Gastrocnemius medialis (tissue), 4 donors: ENCODE measurements at regions not wholly inside any gene's neighbourhood (a gene's known extent, or its start where the extent isn't known, plus 50 kb on each side); places are given as distances from the start of the nearest gene placed in this dataset.

Experiments used
- ATAC-seq, 2 donors: fragments of 150-250 bp; one replicate each; pipeline ENCODE4 v1.9.1; 2016
- DNase-seq, 2 donors: peaks; one replicate each; pipeline ENCODE4 v3.0.0-alpha.2; 2019
- H3K27ac ChIP-seq, 4 donors: fragments of 200-600 bp; sonication (generic); 1 replicate in 1 of 4; 2 replicates in 3 of 4; pipeline ENCODE4 v1.5.1; 2016 to 2018; ENCODE audit warnings: mild to moderate bottlenecking in 2 of 4, moderate library complexity in 1 of 4
- H3K27me3 ChIP-seq, 3 donors: fragments of 200-600 bp; sonication (generic) in 2 of 3; 1 replicate in 1 of 3; 2 replicates in 2 of 3; pipeline versions ENCODE4 v1.5.1 to v1.6.0; 2016 to 2019; ENCODE audit warnings: mild to moderate bottlenecking in 1 of 3, moderate library complexity in 1 of 3
- H3K36me3 ChIP-seq, 2 donors: fragments of 200-600 bp; sonication (generic) in 1 of 2; one replicate each; pipeline ENCODE4 v1.5.1; 2017 to 2018
- H3K4me1 ChIP-seq, 2 donors: fragments of 200-600 bp; sonication (generic) in 1 of 2; one replicate each; pipeline ENCODE4 v1.5.1; 2016 to 2017; ENCODE audit warnings: mild to moderate bottlenecking in 2 of 2
- H3K4me3 ChIP-seq, 4 donors: fragments of 200-600 bp; sonication (generic) in 3 of 4; 1 replicate in 1 of 4; 2 replicates in 3 of 4; pipeline ENCODE4 v1.5.1; 2016 to 2019; ENCODE audit warnings: mild to moderate bottlenecking in 2 of 4
- H3K9me3 ChIP-seq, 3 donors: fragments of 200-600 bp; sonication (generic) in 2 of 3; 1 replicate in 1 of 3; 2 replicates in 2 of 3; pipeline ENCODE4 v1.5.1; 2016 to 2019
- POLR2A ChIP-seq, 2 donors: fragments of 450-650 bp; IDR thresholded peaks; one replicate each; pipeline ENCODE4 v1.6.1; 2017; ENCODE audit warnings: antibody characterized with exemption in 2 of 2, mild to moderate bottlenecking in 2 of 2, moderate library complexity in 2 of 2
- in situ Hi-C, 4 donors: fragments of 200-750 bp; cut with MboI; loops; one replicate each; pipeline versions ENCODE4 v1.15.0 to v1.8.0; 2017; ENCODE audit warnings: low sequenced_read_pairs in 4 of 4
- intact Hi-C: fragments of 100-400 bp; cut with DNase I; formaldehyde crosslinking; loops from one replicate; pipeline ENCODE4 v1.15.1; 2023; ENCODE audit warnings: low total_unique reads
- TF ChIP-seq, protein P1 (sequence below), 5 experiments: fragments of 450-650 bp in 3 of 5; fragments of 200-600 bp in 2 of 5; sonication (generic) in 2 of 5; IDR thresholded peaks in 4 of 5; conservative IDR thresholded peaks in 1 of 5; 1 replicate in 4 of 5; 2 replicates in 1 of 5; pipeline ENCODE4 v1.5.1; 2016 to 2019; ENCODE audit warnings: antibody characterized with exemption in 5 of 5, mild to moderate bottlenecking in 3 of 5, moderate library complexity in 3 of 5

DNA sequence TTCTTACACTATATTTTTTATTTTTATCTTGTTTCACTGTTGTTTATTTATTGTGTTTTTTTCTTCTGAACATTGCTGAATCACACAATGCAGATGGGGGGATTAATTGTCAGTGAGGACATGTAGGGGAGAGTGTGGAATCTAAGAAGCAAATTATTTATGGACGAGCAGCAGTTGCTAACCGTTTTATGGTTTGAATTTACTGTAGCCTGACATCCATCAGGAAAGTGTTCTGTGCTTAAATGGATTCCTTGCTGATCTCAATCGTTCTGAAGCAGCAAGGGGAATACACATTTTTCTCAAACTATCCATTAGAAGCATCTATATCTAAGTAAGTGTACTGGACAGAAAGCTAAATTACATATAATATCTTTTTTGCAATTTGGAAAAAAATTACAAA lies 119.5 kb downstream of the CD8B2 start:
- Histone ChIP-seq H3K4me3 (no peak overlapping the region), H3K4me1 (no peaks in the 10 kb centered on the region), H3K27me3 (no peaks in the 10 kb centered on the region), H3K9me3 (no peaks in the 10 kb centered on the region), H3K27ac (no peak overlapping the region), H3K36me3 (no peaks in the 10 kb centered on the region)
- no peak for TF ChIP-seq POLR2A (IDR thresholded peaks at IDR 0.05)
- TF ChIP-seq, protein P1, sequence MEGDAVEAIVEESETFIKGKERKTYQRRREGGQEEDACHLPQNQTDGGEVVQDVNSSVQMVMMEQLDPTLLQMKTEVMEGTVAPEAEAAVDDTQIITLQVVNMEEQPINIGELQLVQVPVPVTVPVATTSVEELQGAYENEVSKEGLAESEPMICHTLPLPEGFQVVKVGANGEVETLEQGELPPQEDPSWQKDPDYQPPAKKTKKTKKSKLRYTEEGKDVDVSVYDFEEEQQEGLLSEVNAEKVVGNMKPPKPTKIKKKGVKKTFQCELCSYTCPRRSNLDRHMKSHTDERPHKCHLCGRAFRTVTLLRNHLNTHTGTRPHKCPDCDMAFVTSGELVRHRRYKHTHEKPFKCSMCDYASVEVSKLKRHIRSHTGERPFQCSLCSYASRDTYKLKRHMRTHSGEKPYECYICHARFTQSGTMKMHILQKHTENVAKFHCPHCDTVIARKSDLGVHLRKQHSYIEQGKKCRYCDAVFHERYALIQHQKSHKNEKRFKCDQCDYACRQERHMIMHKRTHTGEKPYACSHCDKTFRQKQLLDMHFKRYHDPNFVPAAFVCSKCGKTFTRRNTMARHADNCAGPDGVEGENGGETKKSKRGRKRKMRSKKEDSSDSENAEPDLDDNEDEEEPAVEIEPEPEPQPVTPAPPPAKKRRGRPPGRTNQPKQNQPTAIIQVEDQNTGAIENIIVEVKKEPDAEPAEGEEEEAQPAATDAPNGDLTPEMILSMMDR (IDR thresholded peaks at IDR 0.05 in 4 of 5, conservative IDR thresholded peaks at IDR 0.05 in 1 of 5), result no peak
- ATAC-seq, result no peak
- in situ Hi-C loops, result no loop called here
- intact Hi-C loops, result no loop called here
- no peak for DNase-seq

DNA sequence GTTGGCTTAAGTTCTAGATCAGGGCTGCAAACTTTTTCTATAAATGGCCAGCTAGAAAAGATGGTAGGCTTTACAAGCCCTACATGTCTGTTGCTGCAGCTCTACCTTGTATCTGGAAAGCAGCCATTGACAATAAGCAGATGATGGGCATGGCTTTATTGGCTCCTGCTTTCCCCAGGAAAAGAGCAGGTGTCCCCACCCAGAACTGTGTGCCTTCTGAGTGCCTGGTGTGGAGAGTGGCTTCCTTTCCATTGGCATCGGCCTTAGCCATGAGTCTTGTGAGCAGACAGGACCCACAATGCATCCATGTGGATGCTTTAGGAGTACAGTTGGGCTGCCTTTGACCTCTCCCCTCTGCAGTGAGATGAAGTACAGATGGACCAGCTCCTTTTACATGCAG lies 120.2 kb downstream of the CD8B2 start:
- Histone ChIP-seq H3K27me3 (no peaks in the 10 kb centered on the region), H3K4me3 (no peak overlapping the region), H3K27ac (no peak overlapping the region), H3K36me3 (no peaks in the 10 kb centered on the region), H3K9me3 (no peaks in the 10 kb centered on the region), H3K4me1 (no peaks in the 10 kb centered on the region)
- intact Hi-C loops (no loop called here), in situ Hi-C loops (no loop called here)
- ATAC-seq (no peak), DNase-seq (no peak)
- no peak for TF ChIP-seq POLR2A (IDR thresholded peaks at IDR 0.05)
- TF ChIP-seq, protein P1 (IDR thresholded peaks at IDR 0.05 in 4 of 5, conservative IDR thresholded peaks at IDR 0.05 in 1 of 5), result no peak

DNA sequence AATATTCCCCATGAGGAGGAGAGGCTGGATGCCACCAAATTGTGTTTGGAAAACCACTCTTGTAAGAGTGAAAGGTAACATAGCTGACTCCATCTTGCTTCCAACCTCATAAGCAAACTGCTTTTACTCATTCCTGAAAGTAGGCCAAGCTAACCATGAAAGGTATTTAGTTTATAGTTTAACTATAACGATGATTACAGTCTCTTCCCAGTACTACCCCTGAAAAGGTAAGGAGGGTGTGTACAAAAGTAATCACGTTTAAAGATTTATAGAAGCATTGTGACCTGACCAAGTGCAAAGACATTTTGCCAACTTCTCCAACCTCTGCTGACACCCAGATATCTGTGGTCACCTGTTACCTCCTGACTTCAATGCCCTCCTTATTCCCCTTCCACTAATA lies 122.6 kb downstream of the CD8B2 start:
- no peak overlapping the region for H3K27ac ChIP-seq
- DNase-seq, result no peak
- no peaks in the 10 kb centered on the region for H3K36me3 ChIP-seq
- intact Hi-C loops, result no loop called here
- H3K9me3 ChIP-seq, result no peaks in the 10 kb centered on the region
- TF ChIP-seq POLR2A (IDR thresholded peaks at IDR 0.05), result no peak
- peaks cover 0 to 4% (median 0%) of the 10 kb centered on the region in 3 donors for H3K27me3 ChIP-seq
- no peaks in the 10 kb centered on the region for H3K4me1 ChIP-seq
- in situ Hi-C loops, result no loop called here
- H3K4me3 ChIP-seq, result no peak overlapping the region
- ATAC-seq, result no peak

DNA sequence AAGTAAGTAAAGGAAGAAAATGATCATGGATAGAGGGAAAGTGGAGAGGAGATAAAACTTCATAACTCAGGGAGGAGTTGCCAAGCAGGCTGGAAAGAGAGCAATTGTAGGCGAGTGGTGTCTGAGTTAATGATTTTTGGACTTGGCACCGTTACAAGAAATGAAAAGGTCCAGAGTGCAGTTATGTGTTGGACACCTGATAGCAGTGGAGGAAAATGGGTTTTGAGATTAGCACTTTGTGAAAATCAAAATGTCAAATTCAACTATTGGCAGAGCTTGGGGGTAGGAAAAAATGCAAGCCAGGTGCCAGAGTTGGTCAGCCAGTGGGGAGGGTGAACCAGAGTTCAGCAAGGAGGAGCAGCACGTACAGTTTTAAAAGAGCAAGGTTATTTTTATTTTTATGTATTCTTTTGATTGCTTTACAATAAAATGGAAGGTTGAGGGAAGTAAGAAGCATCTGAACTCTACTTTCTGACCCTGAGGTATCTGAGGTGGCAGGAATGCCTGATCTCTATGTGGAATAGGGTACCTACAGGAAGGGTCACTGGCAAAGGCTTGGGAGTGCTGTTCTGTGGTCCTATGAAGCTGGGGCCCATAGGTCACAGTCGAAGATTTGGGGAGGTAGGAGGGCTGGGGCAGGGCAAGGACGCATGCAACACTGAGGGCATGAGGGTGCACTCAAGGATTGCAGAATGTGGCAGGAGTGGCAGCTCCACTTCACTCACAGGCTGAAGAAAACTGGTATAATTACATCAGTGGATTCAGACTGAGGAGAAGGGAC lies 127.5 kb downstream of the CD8B2 start:
- in situ Hi-C loops, result no loop called here
- Histone ChIP-seq H3K4me1 (no peaks in the 10 kb centered on the region), H3K4me3 (no peak overlapping the region), H3K27me3 (peaks cover 0 to 4% (median 0%) of the 10 kb centered on the region in 3 donors), H3K27ac (no peak overlapping the region), H3K36me3 (no peaks in the 10 kb centered on the region), H3K9me3 (no peaks in the 10 kb centered on the region)
- ATAC-seq (no peak), DNase-seq (no peak)
- intact Hi-C loops, result no loop called here
- TF ChIP-seq, protein P1 (IDR thresholded peaks at IDR 0.05 in 4 of 5, conservative IDR thresholded peaks at IDR 0.05 in 1 of 5), result no peak
- TF ChIP-seq POLR2A (IDR thresholded peaks at IDR 0.05), result no peak

DNA sequence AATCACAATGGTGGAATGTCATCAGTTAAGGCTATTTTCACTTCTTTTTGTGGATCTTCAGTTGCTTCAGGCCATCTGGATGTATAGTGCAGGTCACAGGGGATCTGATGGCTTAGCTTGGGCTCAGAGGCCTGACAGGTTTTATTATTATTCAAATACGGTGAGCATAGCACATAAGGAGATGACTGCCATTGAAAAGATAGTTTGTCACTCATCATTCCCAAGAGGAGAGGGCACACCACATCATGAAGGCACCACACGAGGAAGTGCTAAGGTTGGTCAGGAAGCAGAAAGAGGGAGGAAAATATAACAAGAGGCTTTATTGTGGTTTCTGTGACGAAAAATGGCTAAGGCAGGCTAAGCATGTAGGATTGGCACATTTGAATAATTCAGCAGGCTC lies 131.4 kb downstream of the CD8B2 start:
- in situ Hi-C loops, result no loop called here
- H3K9me3 ChIP-seq, result no peaks in the 10 kb centered on the region
- no peak for ATAC-seq

More for the DNA sequence above, 131.4 kb downstream of the CD8B2 start:
- H3K27ac ChIP-seq, result no peak overlapping the region
- DNase-seq, result no peak
- H3K27me3 ChIP-seq, result no peaks in the 10 kb centered on the region
- intact Hi-C loops, result no loop called here
- H3K4me3 ChIP-seq, result no peak overlapping the region
- TF ChIP-seq, protein P1 (IDR thresholded peaks at IDR 0.05 in 4 of 5, conservative IDR thresholded peaks at IDR 0.05 in 1 of 5), result no peak
- no peak for TF ChIP-seq POLR2A (IDR thresholded peaks at IDR 0.05)
- H3K36me3 ChIP-seq, result no peaks in the 10 kb centered on the region
- no peaks in the 10 kb centered on the region for H3K4me1 ChIP-seq
